ENCODE measurements at regions not wholly inside any gene's neighbourhood (a gene's known extent, or its start where the extent isn't known, plus 50 kb on each side); places are given as distances from the start of the nearest gene placed in this dataset.

GRCh38 chr1:106924360-106924759 lies 132.1 kb upstream of the PRMT6 start:
- no peak for TF ChIP-seq POLR2A (IDR thresholded peaks at IDR 0.05)
- no peak for TF ChIP-seq POLR2AphosphoS5 (IDR thresholded peaks at IDR 0.05)
- TF ChIP-seq CTCF (IDR thresholded peaks at IDR 0.05): no peak
